ENCODE measurements at regions not wholly inside any gene's neighbourhood (a gene's known extent, or its start where the extent isn't known, plus 50 kb on each side); places are given as distances from the start of the nearest gene placed in this dataset.

- H3K36me3 Mint-ChIP-seq, result no peaks in the 10 kb centered on the region
- H3K9me3 Mint-ChIP-seq, result peaks cover 0 to 7% (median 0%) of the 10 kb centered on the region in 11 donors
- Histone ChIP-seq H3K27ac (ENCODE audit: low read depth, low read length) (no peak overlapping the region), H3K27me3 (ENCODE audit: control insufficient read depth in 2 of 2, insufficient read depth in 2 of 2, low read length in 2 of 2) (no peaks in the 10 kb centered on the region), H3K4me1 (ENCODE audit: control insufficient read depth in 2 of 2, insufficient read depth in 2 of 2, low read length in 2 of 2) (no peaks in the 10 kb centered on the region), H3K4me3 (ENCODE audit: low read length) (no peak overlapping the region), H3K9me3 (ENCODE audit: control insufficient read depth in 2 of 3, low read length in 3 of 3) (no peaks in the 10 kb centered on the region), H3K36me3 (ENCODE audit: control insufficient read depth in 2 of 3, insufficient read depth in 3 of 3, low read length in 3 of 3) (no peaks in the 10 kb centered on the region)
- DNase-seq (no peak), ATAC-seq (no peak)
- ChIA-PET POLR2A (no interaction called here), CTCF (no interaction called here)
- H3K4me1 Mint-ChIP-seq, result no peaks in the 10 kb centered on the region
- no peaks in the 10 kb centered on the region for H3K27me3 Mint-ChIP-seq
- no peak overlapping the region for H3K4me3 Mint-ChIP-seq
- no peak overlapping the region for H3K27ac Mint-ChIP-seq
- intact Hi-C loops (cut with micrococcal nuclease), result no loop called here
Measured at GRCh38 chr6:48177786-48178185, 66.8 kb upstream of the PTCHD4 start.

- H3K4me3 Mint-ChIP-seq, result no peak overlapping the region
Measured at GRCh38 chr6:48176645-48177308, 65.8 kb upstream of the PTCHD4 start.

GRCh38 chr6:48169635-48170034 lies 58.6 kb upstream of the PTCHD4 start:
- CTCF ChIA-PET, result no interaction called here
- H3K4me1 Mint-ChIP-seq, result no peaks in the 10 kb centered on the region
- H3K9me3 ChIP-seq (ENCODE audit: control insufficient read depth in 2 of 3, low read length in 3 of 3), result no peaks in the 10 kb centered on the region
- H3K36me3 ChIP-seq (ENCODE audit: control insufficient read depth in 2 of 3, insufficient read depth in 3 of 3, low read length in 3 of 3), result no peaks in the 10 kb centered on the region
- no peaks in the 10 kb centered on the region for H3K36me3 Mint-ChIP-seq
- no peak overlapping the region for H3K4me3 Mint-ChIP-seq
- intact Hi-C loops (cut with micrococcal nuclease), result no loop called here
- POLR2A ChIA-PET, result no interaction called here
- H3K27ac ChIP-seq (ENCODE audit: low read depth, low read length), result no peak overlapping the region
- no peak for ATAC-seq
- peaks cover 0 to 4% (median 0%) of the 10 kb centered on the region in 11 donors for H3K9me3 Mint-ChIP-seq
- no peaks in the 10 kb centered on the region for H3K27me3 Mint-ChIP-seq
- DNase-seq, result no peak
- H3K27me3 ChIP-seq (ENCODE audit: control insufficient read depth in 2 of 2, insufficient read depth in 2 of 2, low read length in 2 of 2), result no peaks in the 10 kb centered on the region
- H3K4me3 ChIP-seq (ENCODE audit: low read length), result no peak overlapping the region
- no peaks in the 10 kb centered on the region for H3K4me1 ChIP-seq (ENCODE audit: control insufficient read depth in 2 of 2, insufficient read depth in 2 of 2, low read length in 2 of 2)
- no peak overlapping the region for H3K27ac Mint-ChIP-seq

More at GRCh38 chr6:48176645-48177308, 65.8 kb upstream of the PTCHD4 start:
- Histone ChIP-seq H3K4me3 (ENCODE audit: low read length) (no peak overlapping the region), H3K27ac (ENCODE audit: low read depth, low read length) (no peak overlapping the region), H3K4me1 (ENCODE audit: control insufficient read depth in 2 of 2, insufficient read depth in 2 of 2, low read length in 2 of 2) (no peaks in the 10 kb centered on the region), H3K36me3 (ENCODE audit: control insufficient read depth in 2 of 3, insufficient read depth in 3 of 3, low read length in 3 of 3) (no peaks in the 10 kb centered on the region), H3K27me3 (ENCODE audit: control insufficient read depth in 2 of 2, insufficient read depth in 2 of 2, low read length in 2 of 2) (no peaks in the 10 kb centered on the region), H3K9me3 (ENCODE audit: control insufficient read depth in 2 of 3, low read length in 3 of 3) (no peaks in the 10 kb centered on the region)
- intact Hi-C loops (cut with micrococcal nuclease), result no loop called here
- Mint-ChIP-seq H3K27ac (no peak overlapping the region), H3K27me3 (no peaks in the 10 kb centered on the region), H3K4me1 (no peaks in the 10 kb centered on the region), H3K36me3 (no peaks in the 10 kb centered on the region), H3K9me3 (peaks cover 0 to 7% (median 0%) of the 10 kb centered on the region in 11 donors)
- CTCF ChIA-PET, result no interaction called here
- DNase-seq (no peak), ATAC-seq (no peak)
- POLR2A ChIA-PET, result no interaction called here
